ENCODE measurements at regions not wholly inside any gene's neighbourhood (a gene's known extent, or its start where the extent isn't known, plus 50 kb on each side); places are given as distances from the start of the nearest gene placed in this dataset.
"Not testable (repeated sequence)": the region's sequence is repeated elsewhere in the genome, so short reads cannot be mapped to it uniquely, and the experiment has no call there.

DNA sequence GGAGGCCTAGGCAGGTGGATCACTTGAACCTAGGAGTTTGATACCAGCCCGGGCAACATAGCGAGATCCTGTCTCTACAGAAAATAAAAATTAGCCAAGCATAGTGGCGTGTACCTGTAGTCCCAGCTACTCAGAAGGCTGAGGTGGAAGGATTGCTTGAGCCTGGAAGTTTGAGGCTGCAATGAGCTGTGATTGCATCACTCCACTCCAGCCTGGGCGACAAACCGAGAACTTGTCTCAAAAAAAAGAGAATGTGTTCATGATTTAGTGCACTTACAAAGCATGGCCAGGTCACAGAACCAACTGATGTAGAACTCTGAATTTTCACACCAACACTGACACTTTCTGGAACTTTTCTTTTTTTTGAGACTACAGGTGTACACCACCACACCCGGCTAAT lies 182.7 kb downstream of the ZFP64 start:
- no peak for DNase-seq (ENCODE audit: low read depth)

DNA sequence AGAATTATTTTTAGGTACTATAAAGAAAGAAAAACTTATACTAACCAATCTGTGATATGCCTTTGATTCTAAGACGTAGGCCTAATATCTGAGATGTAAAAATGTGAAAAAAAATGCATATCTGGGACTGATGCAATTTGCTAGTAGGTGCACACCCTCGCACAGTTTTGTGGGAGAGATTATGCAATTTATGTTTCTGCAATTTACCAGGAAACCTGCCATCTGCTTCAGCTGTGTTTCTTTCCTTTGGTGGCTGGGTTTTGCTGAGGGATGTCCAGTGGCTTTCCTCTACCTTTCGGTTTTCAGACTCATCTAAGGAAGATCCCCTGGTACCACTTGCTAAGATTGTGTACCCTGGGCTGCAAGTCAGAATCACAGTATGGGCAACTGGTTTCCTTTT lies 186.9 kb downstream of the ZFP64 start:
- no peak for DNase-seq (ENCODE audit: low read depth)

DNA sequence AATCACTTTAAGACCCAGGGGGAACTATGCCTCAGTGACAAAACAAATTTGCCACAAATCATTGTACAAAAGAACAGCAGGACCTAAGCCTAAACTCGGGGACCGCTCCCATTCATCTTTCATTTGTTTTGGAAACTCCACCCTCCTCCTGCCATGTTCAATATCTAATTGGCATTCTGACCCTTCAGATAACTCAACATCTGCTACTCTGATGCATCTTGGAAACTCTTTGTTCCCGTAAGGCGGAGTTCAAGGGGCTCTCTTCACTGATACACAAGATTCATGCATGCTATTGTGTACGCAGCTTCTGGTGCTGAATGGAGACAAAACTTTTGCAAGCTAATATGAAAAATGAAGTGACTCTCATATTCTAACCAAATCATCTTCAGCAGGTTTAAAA lies 187.6 kb downstream of the ZFP64 start:
- DNase-seq (ENCODE audit: low read depth) = no peak

DNA sequence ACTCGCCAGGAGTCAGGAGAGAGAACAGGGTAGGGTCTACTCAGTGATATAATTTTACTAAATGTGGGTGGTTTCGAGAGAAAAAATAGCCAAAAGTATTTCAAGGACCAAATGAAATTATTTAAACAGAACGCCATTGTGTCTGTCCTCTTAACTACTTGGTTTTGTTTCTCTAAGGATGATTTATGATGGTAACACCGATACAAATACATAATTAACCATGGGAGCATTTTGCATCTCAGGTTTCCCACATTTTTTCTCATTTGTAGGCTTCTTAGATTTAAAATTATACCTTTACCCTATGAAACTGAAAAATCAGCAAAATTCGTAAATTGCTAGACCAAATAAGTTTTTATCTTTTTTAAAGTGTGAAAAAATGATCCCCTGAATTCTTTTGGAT lies 188.2 kb downstream of the ZFP64 start:
- DNase-seq (ENCODE audit: low read depth) = no peak

DNA sequence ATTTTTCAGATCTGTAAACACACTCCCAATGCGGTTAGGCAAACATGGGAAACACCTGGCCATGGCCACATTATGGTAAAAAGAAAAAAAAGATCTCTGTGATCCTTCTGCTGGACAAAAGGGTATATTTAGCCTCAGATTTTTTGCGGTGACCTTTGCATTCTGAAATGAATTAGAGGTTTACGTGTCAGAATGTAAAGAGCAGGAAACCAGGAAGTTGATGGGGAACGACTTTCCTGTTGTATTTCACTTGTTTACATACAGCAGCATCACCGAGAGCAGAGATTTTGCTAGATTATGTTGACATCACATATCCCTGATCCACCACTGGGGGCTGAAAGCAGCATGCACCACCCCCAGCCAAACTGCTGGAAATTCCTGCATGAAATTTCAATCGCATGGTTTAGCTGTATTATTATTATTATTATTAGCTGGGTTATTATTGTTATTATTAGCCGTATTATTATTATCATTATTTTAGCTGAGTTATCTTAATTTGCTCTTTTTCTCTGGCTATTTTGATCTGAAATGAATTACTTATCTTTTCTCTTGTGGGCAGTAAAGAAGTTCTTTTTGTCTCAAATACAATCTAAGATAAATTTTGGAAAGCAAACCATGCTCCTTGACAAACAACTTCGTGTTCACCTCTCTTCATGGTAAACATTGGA lies 189.4 kb downstream of the ZFP64 start:
- no peak for DNase-seq (ENCODE audit: low read depth)

DNA sequence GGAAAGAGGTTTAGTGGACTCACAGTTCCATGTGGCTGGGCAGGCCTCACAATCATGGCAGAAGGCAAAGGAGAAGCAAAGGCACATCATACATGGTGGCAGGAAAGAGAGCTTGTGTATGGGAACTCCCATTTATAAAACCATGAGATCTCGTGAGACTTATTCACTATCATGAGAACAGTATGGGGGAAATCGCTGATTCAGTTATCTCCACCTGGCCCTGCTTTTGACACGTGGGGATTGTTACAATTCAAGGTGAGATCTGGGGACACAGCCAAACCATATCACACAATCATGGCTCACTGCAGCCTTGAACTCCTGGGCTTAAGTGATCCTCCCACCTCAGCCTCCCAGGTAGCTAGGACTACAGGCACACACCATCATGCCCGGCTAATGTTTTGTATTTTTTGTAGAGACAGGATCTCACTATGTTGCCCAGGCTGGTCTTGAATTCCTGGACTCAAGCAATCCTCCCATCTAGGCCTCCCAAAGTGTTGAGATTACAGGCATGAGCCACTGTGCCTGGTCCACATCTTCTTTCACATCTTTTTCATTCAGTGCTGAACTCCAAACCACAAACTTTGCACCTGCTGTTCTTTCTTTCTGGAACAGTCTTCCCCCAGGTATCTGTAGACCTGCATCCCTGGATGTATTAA lies 194.2 kb downstream of the ZFP64 start:
- DNase-seq (ENCODE audit: low read depth) = not testable (repeated sequence)

DNA sequence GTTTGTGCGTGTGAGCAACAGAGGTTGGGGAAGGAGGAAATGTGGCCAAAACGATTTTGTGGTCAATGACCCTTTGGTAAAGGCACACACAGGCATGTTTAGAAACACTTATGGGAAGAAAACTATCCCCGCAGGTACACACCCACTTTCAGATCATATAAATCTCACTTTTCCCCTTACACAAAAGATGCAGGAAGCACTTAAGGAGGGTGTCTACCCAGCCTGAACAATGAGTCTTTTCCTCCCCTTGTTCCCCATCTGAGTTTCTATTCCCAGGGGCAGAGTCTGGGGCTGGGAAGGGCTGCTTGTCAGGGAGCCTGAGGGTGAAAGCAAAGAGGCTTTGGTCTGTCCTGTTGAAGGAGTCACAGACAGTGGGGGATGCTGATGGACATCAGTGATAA lies 193.2 kb upstream of the SALL4 start:
- DNase-seq (ENCODE audit: low read depth) = no peak

DNA sequence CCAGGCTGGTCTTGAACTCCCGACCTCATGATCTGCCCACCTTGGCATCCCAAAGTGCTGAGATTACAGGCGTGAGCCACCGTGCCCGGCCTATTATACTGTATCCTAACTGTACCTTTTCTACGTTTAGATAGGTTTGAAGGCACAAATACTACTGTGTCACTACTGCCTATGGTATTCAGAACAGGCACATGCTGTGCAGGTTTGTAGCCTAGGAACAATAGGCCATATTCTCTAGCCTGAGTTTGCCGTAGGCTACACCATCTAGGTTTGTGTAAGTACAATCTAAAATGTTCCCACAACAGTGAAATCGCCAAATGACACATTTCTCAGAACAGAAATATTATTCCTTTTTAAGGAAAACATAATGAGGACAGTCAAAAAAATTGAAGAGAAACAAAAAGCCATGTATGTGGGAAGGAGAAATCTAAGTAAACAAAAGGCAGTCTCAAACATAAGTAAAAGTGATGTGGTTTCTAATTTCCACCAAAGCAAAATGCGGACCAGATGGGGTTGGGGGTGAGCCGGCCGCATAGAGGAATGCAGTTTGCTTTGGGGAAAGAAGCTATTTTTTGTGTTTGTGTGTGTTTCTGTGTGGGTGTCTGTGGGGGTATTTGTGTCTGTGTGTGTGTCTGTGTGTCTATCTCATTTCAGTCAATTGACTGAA lies 192.6 kb upstream of the SALL4 start:
- no peak for DNase-seq (ENCODE audit: low read depth)

DNA sequence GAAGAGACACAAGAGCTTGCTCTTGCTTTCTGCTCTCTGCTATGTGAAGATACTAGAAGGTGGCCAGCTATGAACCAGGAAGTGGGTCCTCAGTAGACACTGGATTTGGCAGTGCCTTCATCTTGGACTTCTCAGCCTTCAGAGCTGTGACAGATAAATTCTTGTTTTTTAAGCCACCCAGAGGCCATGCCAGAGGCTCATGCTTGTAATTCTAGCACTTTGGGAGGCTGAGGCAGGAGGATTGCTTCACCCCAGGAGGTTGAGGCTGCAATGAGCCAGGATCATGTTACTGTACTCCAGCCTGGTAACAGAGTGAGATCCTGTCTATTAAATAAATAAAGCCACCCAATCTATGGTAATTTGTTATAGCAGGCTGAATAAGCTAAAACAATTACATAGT lies 185.5 kb upstream of the SALL4 start:
- DNase-seq (ENCODE audit: low read depth) = no peak

DNA sequence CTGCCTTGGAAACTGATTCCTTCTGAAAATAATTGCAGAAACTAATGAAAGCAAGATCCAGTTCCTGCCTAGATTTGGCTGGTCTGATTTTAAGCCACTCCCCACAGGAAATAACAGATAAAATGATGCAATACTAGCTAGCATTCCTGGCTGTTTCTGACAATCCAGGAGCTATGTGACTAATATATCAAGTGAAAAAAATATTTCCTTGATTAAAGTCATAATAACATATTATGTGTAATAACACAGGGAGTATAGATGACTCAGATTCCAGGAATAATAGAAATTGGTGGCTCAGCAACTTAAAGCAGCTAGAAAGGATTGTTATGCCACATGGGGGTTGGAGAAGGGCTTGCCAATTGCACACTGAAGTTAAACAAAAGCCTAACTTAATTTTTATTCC lies 182.7 kb upstream of the SALL4 start:
- DNase-seq (ENCODE audit: low read depth) = no peak

DNA sequence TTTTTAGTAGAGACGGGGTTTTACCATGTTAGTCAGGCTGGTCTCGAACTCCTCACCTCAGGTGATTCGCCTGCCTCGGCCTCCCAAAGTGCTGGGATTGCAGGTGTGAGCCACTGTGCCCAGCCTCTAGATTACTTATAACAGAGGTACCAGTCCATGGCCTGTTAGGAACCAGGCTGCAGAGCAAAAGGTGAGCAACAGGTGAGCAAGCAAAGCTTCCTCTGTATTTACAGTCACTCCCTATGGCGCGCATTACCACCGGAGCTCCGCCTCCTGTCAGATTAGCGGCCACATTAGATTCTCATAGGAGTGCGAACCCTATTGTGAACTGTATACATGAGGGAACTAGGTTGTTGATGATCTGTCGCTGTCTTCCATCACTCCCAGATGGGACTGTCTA lies 178.0 kb upstream of the SALL4 start:
- no peak for DNase-seq (ENCODE audit: low read depth)

DNA sequence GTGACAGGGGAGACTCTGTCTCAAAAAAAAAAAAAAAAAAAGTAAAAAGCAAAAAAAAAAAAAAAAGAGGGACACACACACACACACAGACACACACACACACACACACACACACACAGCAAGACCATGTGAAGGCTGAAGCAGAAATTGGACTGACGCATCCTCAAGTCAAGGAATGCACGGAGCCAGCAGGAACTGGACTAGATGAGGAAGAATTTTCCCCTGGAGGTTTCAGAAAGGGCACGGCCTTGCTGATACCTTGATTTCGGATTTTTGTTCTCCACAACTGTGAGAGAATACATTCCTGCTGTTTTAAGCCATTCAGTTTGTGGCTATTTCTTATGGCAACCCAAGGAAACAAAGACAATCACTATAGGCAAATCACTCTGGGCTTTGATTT lies 176.9 kb upstream of the SALL4 start:
- no peak for DNase-seq (ENCODE audit: low read depth)

DNA sequence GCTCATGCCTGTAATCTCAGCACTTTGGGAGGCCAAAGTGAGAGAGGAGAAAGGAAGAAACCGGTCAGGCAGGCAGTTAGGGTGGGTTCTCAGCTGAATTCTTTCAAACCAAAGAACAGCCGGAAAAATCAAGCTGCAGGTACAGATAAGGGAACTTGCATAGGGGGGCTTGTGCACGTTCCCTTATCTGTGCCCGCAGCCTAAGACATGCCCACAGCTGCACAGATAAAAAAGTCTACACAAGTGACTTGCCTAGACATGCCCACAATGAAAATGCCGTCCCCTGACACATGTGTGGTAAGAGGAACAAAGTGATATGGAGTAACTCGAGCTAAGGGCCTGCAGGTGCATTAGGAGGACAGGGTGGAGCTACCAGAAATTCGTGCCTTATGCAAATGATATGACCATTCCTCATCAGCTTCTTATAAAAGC lies 175.8 kb upstream of the SALL4 start:
- no peak for DNase-seq (ENCODE audit: low read depth)

DNA sequence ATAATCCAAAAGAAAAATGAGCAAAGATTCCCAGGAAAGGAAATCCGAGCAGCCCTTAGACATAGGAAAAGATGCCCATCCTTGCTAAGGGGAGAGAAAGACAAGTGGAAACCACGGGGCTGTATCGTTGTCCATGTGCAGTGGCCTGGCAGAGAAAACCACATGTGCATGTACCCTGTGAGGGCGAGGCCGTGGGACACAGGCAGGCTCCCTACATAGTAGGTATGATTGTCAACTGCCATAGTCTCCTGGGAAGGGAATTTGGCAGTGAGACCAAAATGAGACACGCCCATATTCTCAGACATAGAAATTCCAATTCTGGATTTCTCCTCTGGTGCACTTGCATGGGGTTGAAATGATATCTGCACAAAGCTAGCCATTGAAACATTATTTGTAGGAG lies 169.7 kb upstream of the SALL4 start:
- no peak for DNase-seq (ENCODE audit: low read depth)

DNA sequence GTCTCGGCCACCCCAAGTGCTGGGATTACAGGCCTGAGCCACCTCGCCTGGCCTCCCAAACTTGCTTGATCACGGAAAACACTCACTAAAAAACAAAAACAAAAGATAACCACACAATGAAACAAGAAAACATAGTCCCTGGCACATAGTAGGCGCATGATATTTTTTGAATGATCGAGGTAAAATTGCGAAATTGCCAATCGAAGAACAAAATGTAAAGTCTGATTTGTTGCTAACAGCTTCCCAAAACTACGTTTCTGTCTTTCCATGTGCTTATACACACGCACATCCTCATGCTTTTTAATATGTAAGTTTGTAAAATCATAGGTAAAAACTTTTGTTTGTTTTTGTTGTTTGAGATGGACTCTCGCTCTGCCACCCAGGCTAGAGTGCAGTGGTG lies 168.5 kb upstream of the SALL4 start:
- no peak for DNase-seq (ENCODE audit: low read depth)

DNA sequence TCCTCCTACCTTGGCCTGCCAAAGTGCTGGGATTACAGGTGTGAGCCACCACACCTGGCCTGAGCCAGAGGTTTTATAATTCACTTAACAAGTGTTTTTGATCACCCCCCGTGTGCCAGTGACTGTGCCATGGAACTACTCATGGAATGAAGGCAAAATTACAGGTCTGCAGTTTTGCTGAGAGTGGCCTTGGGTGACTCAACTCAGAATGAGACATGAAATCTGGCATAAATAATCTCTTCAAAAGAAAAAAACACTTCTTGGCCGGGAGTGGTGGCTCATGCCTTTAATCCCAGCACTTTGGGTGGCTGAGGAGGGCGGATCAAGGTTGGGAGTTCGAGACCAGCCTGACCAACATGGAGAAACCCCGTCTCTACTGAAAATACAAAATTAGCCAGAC lies 166.9 kb upstream of the SALL4 start:
- DNase-seq (ENCODE audit: low read depth) = no peak

DNA sequence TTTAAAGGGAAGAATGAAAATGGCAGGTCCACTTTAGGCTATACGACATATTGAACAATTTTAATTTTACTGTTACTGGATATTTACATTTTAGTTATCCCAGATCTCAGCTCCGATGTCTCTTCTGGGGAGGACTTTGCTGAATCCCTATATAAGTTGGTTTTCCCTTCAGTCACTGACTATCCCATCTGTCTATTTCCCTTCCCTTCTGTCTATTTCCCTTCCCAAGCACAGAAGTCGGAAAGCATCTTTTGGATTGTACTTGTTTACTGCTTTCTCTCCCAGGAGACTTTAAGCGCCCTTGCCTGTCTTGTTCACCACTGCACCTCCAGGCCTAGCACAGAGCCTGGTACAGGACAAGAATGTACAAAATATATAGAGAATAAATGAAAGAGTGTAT lies 165.8 kb upstream of the SALL4 start:
- DNase-seq (ENCODE audit: low read depth) = no peak

DNA sequence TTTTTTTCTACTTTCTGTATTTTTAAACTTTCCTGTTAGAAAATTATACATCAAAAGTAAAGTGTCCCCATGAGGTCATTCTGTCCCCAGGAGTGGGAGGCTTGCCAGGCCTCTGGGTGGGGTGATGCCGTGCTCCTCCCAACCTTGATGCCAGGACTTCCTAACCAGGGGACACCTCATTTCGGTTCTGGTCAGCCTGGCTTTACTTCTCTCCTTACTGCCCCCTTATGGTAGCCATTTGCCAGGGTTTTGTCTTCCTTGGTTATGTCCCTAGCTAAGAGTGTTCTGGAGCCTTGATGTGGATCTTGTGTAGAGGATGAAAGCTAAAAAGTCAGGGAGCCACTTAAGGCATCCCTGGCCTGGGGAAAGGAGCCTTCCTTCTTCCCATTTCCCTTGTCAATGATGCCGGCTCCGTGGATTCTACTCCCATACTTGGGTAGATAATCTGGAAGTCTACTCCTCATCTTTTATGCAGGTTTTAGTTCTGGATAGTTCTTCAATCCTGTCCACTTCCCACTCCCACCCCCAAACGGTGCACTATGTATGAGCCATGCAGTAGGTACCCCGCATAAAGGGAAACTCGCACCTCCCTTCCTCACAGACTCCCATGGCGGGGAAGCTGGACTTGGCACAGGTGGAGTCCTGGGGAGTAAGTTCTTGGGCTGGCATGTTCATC lies 164.1 kb upstream of the SALL4 start:
- DNase-seq (ENCODE audit: low read depth) = no peak

DNA sequence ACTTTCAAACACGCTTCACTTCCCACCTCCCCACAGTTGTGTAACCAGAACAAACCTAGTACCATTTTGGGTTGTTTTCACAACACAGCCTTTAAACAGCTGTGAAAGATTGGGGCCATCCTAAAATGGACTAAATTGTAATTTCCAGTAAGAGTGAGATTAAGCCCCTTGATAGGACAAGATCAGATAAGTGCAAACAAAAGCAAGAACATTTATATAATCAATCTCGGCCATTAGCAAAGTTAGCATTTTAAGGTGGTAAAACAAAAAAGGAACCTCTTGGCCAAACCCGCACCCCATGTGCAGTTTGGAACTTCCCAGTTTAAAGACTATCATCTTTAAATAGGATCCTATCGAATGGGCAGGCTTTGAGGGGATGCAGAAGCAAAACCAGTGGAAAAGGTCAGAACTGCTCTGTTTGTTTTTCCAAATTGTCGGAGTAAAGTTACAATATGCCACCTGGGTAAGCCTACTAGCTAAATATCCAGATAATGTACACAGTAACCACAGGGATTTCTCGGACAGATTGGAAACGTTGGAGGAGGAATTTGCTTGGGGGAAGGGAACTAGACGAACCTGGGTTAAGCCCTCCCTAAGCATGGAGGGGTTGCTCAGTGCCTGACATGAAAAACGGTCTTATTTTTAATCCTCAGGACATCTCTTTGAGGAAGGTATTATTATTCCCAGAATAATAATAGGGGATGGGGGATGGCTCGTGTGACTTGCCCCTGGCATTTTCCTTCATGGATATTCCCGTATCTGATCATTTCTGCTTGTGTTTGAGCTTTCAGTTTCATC lies 159.8 kb upstream of the SALL4 start:
- DNase-seq (ENCODE audit: low read depth) = no peak

DNA sequence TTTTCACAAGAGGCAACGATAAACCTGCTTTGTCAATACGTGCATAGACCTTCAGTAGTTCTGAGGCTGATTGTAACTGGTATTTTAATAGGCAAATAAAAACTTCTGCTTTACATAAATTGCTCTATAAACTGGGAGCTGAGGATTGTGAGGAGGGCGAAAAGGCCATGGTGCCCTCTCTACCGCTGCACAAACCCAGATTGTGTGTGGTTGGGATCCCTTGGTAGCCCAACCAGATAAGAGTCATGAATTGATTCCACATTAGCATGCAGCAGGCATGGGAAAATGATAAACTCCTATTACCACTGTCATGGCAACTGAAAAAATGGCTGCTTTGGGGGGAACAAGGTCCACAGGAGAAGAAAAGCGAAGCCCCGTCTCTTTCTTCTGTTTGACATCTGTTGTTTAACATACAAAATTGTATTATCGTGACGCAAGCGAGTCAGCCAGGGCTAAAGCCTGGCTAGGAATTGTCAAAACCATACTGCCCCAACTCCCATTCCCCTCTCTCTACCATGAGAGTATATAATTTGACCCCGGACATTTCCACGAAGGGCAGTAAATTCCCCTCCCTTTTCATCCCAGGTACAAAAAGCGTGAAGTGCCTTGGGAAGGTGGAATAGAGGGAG lies 157.8 kb upstream of the SALL4 start:
- DNase-seq (ENCODE audit: low read depth) = no peak

DNA sequence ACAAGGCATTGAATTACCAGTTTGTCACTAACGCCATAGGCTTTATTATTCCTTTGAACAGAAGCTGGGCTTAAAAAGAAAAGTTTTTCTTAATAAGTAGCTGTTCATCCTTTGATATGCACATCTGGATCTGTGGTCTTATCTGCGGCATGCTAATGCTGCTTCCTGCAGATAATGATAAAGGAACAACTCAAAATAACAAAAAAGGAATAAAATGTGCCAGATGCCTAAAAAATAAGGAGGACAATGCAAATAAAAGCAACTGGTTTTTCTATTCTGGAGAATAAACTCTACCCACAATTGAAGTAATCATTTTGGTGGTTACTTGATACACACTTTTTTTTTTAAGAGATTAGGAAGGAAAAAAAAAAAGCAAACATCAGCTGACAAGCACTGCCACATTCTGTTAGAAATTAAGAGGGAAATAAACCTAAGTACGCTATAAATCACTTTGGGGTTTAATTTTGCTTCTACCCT lies 156.8 kb upstream of the SALL4 start:
- DNase-seq (ENCODE audit: low read depth) = no peak
